ENCODE measurements at regions not wholly inside any gene's neighbourhood (a gene's known extent, or its start where the extent isn't known, plus 50 kb on each side); places are given as distances from the start of the nearest gene placed in this dataset.

- no peak for TF ChIP-seq CTCF (IDR thresholded peaks at IDR 0.05; ENCODE audit: low read depth, low read length)
- H3K4me3 ChIP-seq (ENCODE audit: low read depth, low read length): no peak overlapping the region
- no peak for DNase-seq (ENCODE audit: low read depth, low spot score)
- in situ Hi-C loops (cut with HindIII; ENCODE audit: low sequenced_read_pairs): no loop called here
Observed at GRCh38 chr4:45629717-45630116, 494.1 kb downstream of the GABRG1 start.

- no peak overlapping the region for H3K4me3 ChIP-seq (ENCODE audit: low read depth, low read length)
- in situ Hi-C loops (cut with HindIII; ENCODE audit: low sequenced_read_pairs): no loop called here
- DNase-seq (ENCODE audit: low read depth, low spot score): peak; percentile 16
- TF ChIP-seq CTCF (IDR thresholded peaks at IDR 0.05; ENCODE audit: low read depth, low read length): no peak
Observed at GRCh38 chr4:45621971-45622370, 501.9 kb downstream of the GABRG1 start.

- in situ Hi-C loops (cut with HindIII; ENCODE audit: low sequenced_read_pairs): no loop called here
- no peak overlapping the region for H3K4me3 ChIP-seq (ENCODE audit: low read depth, low read length)
- no peak for TF ChIP-seq CTCF (IDR thresholded peaks at IDR 0.05; ENCODE audit: low read depth, low read length)
- DNase-seq (ENCODE audit: low read depth, low spot score): no peak
Observed at GRCh38 chr4:45620808-45621207, 503.0 kb downstream of the GABRG1 start.

- DNase-seq (ENCODE audit: low read depth, low spot score): no peak
- no peak for TF ChIP-seq CTCF (IDR thresholded peaks at IDR 0.05; ENCODE audit: low read depth, low read length)
- H3K4me3 ChIP-seq (ENCODE audit: low read depth, low read length): no peak overlapping the region
- in situ Hi-C loops (cut with HindIII; ENCODE audit: low sequenced_read_pairs): no loop called here
Observed at GRCh38 chr4:45596379-45597101, 527.3 kb downstream of the GABRG1 start.

GRCh38 chr4:45580334-45580733, 543.5 kb downstream of the GABRG1 start:
- in situ Hi-C loops (cut with HindIII; ENCODE audit: low sequenced_read_pairs): no loop called here
- H3K4me3 ChIP-seq (ENCODE audit: low read depth, low read length): no peak overlapping the region
- no peak for TF ChIP-seq CTCF (IDR thresholded peaks at IDR 0.05; ENCODE audit: low read depth, low read length)
- DNase-seq (ENCODE audit: low read depth, low spot score): no peak

GRCh38 chr4:45578874-45579273, 545.0 kb downstream of the GABRG1 start:
- DNase-seq (ENCODE audit: low read depth, low spot score): no peak
- H3K4me3 ChIP-seq (ENCODE audit: low read depth, low read length): no peak overlapping the region
- no peak for TF ChIP-seq CTCF (IDR thresholded peaks at IDR 0.05; ENCODE audit: low read depth, low read length)
- in situ Hi-C loops (cut with HindIII; ENCODE audit: low sequenced_read_pairs): no loop called here
